HG03196 (cell line): ENCODE measurements at regions not wholly inside any gene's neighbourhood (a gene's known extent, or its start where the extent isn't known, plus 50 kb on each side); places are given as distances from the start of the nearest gene placed in this dataset.

ENCODE experiments used
- ATAC-seq: cut with Tn5 transposase; IDR thresholded peaks from one replicate; pipeline ENCODE4 v1.9.1; 2021; ENCODE audit not compliant: unreplicated experiment

DNA sequence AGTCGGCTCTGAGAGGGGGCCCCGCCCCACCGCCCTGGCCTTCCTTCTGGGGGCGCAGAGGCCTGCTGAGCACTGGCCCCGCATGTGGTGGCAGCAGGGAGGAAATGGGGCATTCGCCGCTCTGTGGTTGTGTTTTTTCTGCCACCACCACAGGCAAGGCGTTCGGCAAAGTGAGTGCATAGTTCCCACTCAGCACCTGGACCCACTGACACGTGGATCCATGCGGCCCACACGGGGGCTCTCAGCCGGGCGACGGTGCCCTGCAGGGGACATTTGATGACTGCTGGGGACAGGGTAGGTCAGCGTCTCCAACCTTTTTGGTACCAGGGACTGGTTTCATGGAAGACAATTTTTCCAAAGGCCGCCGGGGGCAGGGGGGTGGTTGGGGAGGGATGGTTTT is 70.9 kb downstream of the ENGASE start:
- no peak for ATAC-seq

DNA sequence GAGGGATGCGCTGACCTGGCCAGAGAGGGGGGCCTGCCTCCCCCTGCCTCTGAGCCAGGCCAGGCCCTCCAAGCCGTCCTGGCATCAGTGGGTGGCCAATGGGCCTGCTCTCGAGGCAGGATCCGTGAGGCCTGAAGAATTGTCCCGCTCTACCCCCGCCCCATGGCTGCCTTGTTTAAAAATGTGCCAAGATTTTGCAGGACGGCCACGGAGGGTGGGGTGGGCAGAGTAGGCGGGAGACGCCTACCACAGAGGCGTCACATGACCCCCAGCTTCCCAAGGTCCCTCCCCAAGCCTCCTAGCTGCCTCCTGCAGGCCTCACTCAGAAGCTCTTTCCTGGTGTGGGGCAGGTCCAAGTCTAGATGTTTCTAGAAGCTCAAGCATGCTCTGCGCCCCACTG is 69.5 kb downstream of the ENGASE start:
- ATAC-seq, result no peak

DNA sequence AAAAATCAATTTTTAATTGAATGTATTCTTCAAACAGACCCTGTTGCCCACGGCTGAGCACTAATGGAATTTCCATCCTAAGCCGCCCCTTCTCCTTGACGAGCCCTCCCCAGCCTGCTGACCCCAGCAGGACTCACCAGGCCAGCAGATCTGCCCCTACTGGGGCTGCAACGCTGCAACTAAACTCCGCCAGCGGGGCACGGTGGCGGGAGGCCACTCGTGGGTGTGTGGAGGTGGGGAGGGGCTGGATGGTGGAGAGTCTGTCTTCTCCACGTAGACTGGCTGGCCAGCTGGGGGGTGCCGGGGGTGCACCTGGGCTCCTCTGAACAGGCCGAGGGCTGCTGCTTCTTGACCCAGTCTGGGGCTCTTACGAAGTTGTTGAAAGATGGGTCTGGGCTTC is 67.8 kb downstream of the ENGASE start:
- no peak for ATAC-seq

DNA sequence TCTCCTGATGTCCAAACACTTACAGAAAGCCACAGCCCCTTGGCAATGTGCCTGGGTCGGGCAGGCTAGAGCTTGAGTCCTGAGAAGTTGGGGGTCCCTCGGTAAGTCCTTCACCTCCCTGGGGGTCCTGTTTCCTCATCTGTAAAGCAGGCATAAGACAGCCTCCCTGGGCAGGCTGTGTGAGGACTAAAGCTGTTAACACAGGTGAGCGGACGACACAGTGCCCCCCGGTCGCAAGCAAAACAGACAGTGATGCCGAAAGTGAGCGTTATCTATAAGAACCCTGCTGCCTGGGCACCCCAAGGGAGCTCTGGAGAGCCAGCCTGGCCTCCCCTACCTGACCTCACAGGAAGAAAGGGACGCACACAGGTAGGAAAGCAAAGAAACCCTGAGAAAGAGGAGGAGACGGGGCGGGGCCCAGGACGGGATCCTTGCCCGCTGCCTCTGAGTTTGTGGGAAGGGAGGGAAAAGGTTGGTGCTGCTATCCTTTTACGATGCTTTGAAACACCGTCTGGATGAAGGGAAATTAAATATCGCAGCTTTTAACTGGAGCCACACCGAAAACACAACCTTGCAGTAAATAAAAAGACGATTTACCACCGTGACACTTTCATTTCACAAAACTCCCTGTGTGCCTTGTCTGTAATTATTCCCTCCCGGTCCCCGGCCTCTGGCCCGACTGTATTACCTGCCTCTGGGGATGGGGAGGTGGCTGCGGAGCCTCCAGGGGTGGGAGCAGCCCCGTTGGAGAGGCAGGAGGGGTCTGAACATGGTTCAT is 67.1 kb downstream of the ENGASE start:
- ATAC-seq, result no peak

DNA sequence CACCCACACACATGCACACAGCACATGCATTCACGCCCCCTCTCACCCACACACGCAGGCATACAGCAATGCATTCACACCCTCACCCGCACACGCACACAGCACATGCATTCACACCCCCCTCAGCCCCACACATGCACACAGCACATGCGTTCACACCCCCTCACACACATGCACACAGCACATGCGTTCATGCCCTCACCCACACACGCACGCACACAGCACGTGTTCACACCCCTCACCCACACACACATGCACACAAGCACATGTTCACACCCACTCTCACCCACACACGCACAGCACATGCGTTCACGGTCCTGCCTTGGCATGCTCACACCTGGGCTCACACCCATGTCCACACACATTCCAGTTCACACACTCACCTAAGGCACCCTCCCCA is 64.2 kb downstream of the ENGASE start:
- ATAC-seq, result no peak

DNA sequence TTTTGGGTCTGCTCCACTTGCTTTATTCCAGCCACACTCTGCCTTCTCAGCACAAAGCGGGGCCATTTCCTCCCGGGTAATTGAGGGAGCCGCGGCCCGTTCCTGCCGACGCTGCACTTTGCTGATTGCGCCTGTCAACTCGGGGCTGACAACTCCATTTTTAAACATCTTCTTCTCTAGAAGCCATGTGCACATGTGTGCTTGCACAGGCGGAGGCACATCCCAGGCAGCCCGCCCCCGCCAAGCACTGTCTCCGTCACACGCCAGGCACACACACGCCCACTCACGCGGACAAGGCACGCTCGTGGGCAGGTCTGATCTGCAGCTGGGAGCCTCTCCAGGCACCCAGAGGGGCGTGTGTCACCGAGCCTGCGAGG is 63.2 kb downstream of the ENGASE start:
- no peak for ATAC-seq

DNA sequence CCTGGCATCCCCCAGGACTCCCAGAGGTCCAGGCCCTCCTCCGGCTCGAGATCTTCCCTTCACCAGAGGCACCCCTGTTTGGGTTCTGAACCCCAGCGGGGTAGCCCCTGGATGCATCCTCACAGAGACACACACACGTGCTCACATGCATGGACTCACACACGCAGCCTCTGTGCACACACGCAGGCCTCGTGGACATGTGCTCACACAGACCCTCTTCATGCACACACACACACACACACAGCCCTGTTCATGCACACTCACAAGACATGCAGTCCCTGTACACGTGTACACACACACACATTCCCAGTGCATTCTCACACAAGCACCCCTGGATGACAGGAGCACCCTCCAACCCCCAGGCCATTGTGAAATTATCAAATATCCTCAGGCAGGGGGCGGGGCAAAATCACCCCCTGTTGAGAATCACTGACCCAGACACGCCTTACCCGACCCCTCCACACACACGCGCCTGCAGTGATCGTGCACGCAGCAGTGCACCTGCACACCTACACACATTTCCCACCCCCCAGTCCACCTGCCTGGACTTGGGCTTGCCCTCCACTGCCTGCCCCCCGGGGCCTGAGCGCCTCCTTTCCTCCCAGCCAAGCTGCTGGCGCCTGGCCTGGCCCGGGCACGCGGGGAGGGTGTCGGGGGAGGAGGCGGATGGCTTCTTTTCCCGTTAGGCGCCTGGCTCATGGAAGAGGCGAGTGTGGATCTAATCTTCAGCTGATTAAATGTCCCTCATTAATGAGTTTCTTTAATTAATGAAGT is 62.6 kb downstream of the ENGASE start:
- no peak for ATAC-seq

DNA sequence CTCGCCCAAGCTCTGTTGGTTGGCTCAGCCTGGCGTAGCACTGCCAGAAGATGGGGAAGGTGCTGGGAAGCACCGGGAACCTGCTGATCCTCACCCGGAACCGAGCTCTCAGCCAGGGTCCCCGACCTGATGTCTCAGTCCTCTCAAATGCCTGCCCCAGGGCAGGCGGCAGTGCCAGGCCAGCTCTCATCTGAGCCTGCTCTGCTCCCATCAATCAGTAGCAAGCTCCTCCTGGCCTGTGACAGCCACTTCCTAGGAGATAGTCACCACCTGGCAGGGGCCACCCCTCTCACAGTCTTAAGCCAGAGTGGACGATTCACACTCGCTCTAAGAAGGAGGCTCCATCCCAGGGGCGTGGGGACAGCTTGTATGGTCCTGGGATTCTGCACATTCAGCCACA is 62.0 kb downstream of the ENGASE start:
- no peak for ATAC-seq
